ENCODE measurements at regions not wholly inside any gene's neighbourhood (a gene's known extent, or its start where the extent isn't known, plus 50 kb on each side); places are given as distances from the start of the nearest gene placed in this dataset.
"Not testable (repeated sequence)": the region's sequence is repeated elsewhere in the genome, so short reads cannot be mapped to it uniquely, and the experiment has no call there.

- peaks cover 2% of the 10 kb centered on the region; the same call in 1 of the 2 replicates for H3K27me3 Mint-ChIP-seq (ENCODE audit: insufficient read depth)
- H3K4me3 Mint-ChIP-seq, result no peak overlapping the region
- DNase-seq, result no peak
- H3K36me3 Mint-ChIP-seq (ENCODE audit: low read depth), result 0 out of 2 replicates have a peak, but pooled peaks cover 9% of the 10 kb centered on the region
- peaks cover 58% of the 10 kb centered on the region for H3K9me3 Mint-ChIP-seq
- H3K4me1 Mint-ChIP-seq (ENCODE audit: low read depth), result no peaks in the 10 kb centered on the region
- no peak for TF ChIP-seq CTCF (IDR thresholded peaks at IDR 0.05)
- no peak overlapping the region for H3K27ac Mint-ChIP-seq
Observed at GRCh38 chr10:131556061-131556896, 244.8 kb upstream of the TCERG1L start.

- TF ChIP-seq CTCF (IDR thresholded peaks at IDR 0.05), result no peak
- Mint-ChIP-seq H3K9me3 (peaks cover 63% of the 10 kb centered on the region), H3K4me3 (no peak overlapping the region), H3K36me3 (ENCODE audit: low read depth) (0 out of 2 replicates have a peak, but pooled peaks cover 9% of the 10 kb centered on the region), H3K27ac (no peak overlapping the region), H3K4me1 (ENCODE audit: low read depth) (no peaks in the 10 kb centered on the region), H3K27me3 (ENCODE audit: insufficient read depth) (peaks cover 2% of the 10 kb centered on the region; the same call in 1 of the 2 replicates)
- DNase-seq, result no peak
Observed at GRCh38 chr10:131556897-131557495, 245.5 kb upstream of the TCERG1L start.

GRCh38 chr10:131557956-131558355, 246.4 kb upstream of the TCERG1L start:
- not testable (repeated sequence) for H3K27me3 Mint-ChIP-seq (ENCODE audit: insufficient read depth); H3K27ac Mint-ChIP-seq
- H3K9me3 Mint-ChIP-seq, result peaks cover 68% of the 10 kb centered on the region

GRCh38 chr10:131559450-131559911, 248.0 kb upstream of the TCERG1L start:
- no peak overlapping the region for H3K27ac Mint-ChIP-seq
- no peak for TF ChIP-seq CTCF (IDR thresholded peaks at IDR 0.05)
- peaks cover 2% of the 10 kb centered on the region; the same call in 1 of the 2 replicates for H3K27me3 Mint-ChIP-seq (ENCODE audit: insufficient read depth)

More at GRCh38 chr10:131557956-131558355, 246.4 kb upstream of the TCERG1L start:
- H3K4me1 Mint-ChIP-seq (ENCODE audit: low read depth); H3K4me3 Mint-ChIP-seq; DNase-seq: not testable (repeated sequence)
- 0 out of 2 replicates have a peak, but pooled peaks cover 15% of the 10 kb centered on the region for H3K36me3 Mint-ChIP-seq (ENCODE audit: low read depth)

GRCh38 chr10:131560166-131560565, 248.6 kb upstream of the TCERG1L start:
- peaks cover 78% of the 10 kb centered on the region for H3K9me3 Mint-ChIP-seq
- no peak for DNase-seq
- peaks cover 2% of the 10 kb centered on the region; the same call in 1 of the 2 replicates for H3K27me3 Mint-ChIP-seq (ENCODE audit: insufficient read depth)
- H3K4me1 Mint-ChIP-seq (ENCODE audit: low read depth), result no peaks in the 10 kb centered on the region
- 0 out of 2 replicates have a peak, but pooled peaks cover 15% of the 10 kb centered on the region for H3K36me3 Mint-ChIP-seq (ENCODE audit: low read depth)
- H3K4me3 Mint-ChIP-seq, result no peak overlapping the region
- no peak overlapping the region for H3K27ac Mint-ChIP-seq
- no peak for TF ChIP-seq CTCF (IDR thresholded peaks at IDR 0.05)

More at GRCh38 chr10:131559450-131559911, 248.0 kb upstream of the TCERG1L start:
- H3K4me1 Mint-ChIP-seq (ENCODE audit: low read depth), result no peaks in the 10 kb centered on the region
- no peak overlapping the region for H3K4me3 Mint-ChIP-seq
- peaks cover 75% of the 10 kb centered on the region for H3K9me3 Mint-ChIP-seq
- DNase-seq, result no peak
- H3K36me3 Mint-ChIP-seq (ENCODE audit: low read depth), result 0 out of 2 replicates have a peak, but pooled peaks cover 15% of the 10 kb centered on the region
